Stimulated activated CD8-positive, alpha-beta memory T cell treated with anti-CD3 and anti-CD28 coated beads, Interleukin-7, amount 100 ng/mL, for 48 hours (primary cell): ENCODE measurements at regions not wholly inside any gene's neighbourhood (a gene's known extent, or its start where the extent isn't known, plus 50 kb on each side); places are given as distances from the start of the nearest gene placed in this dataset.

Experiments used
- DNase-seq, 2 donors: peaks; one replicate each; pipeline ENCODE4 v3.0.0-alpha.2; 2020; ENCODE audit warnings: low read depth in 1 of 2; ENCODE audit errors: extremely low read depth in 1 of 2

- DNase-seq, result no peak
These were observed 339.0 kb downstream of the CHRM3 start for GRCh38 chr1:239725371-239725770.

DNA sequence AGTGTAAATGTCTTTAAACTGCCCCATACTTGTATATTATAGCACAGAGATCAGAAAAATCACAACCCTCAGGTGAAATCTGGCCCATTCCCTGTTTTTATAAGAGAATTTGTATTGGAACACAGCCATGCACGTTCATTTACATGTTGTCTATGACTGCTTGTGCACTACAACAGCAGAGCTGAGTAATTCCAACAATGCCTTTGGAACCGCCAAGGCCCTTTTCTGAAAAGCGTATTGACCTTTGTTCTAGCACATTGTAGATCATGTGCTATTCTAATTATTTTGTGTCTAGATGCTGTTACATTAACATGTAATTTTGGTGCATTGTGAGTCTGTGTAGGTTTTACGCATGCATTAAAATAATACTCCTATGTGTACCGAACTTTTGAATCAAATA is 339.6 kb downstream of the CHRM3 start:
- no peak for DNase-seq

GRCh38 chr1:239730378-239730777 is 344.0 kb downstream of the CHRM3 start:
- no peak for DNase-seq

DNA sequence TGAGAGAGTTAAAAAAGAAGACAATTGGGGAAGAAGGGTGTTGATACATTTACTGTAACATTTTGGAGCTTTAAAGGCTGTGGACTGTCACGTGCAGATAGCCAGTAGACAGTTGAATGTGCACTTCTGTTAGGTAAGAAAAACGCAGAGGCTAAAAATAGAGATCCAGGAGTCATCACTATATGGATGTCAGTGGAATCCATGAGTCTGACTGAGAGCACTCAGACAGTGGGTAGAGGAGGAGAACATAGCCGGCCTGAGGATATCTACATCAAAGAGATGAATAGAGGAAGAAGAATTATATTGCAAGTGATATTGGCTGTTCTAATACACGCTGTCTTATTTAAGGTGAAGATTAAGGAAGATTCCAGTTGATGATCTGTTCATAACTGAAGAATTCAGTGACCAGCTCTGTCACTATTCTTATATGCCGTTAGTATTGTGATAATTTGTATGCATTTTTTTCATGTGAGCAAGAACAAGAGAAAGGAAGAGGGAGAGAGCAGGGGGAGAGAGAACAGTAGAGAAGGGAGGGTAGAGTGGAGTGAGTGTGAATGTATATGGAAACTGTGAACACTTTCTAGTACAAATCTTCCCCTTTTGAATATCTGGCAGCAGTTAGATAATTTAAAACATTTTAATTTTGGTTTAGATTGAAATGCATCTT is 344.8 kb downstream of the CHRM3 start:
- DNase-seq, result no peak

DNA sequence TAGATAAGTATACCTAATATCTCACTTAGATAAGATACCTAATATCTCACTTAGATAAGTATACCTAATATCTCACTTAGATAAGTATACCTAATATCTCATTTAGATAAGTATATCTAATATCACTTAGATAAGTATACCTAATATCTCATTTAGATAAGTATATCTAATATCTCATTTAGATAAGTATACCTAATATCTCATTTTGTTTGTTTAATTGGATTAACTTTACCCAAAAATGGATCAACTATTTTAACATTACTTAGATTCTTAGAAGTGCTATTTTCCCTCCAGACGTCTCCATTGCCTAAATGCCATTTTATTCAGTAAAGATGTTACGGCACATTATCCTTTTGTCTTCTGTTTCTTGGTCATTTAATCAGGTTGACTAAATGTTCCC is 346.4 kb downstream of the CHRM3 start:
- DNase-seq, result no peak

GRCh38 chr1:239733995-239734394 is 347.6 kb downstream of the CHRM3 start:
- no peak for DNase-seq

GRCh38 chr1:239735111-239735510 is 348.7 kb downstream of the CHRM3 start:
- DNase-seq, result no peak

GRCh38 chr1:239736479-239736878 is 350.1 kb downstream of the CHRM3 start:
- no peak for DNase-seq

DNA sequence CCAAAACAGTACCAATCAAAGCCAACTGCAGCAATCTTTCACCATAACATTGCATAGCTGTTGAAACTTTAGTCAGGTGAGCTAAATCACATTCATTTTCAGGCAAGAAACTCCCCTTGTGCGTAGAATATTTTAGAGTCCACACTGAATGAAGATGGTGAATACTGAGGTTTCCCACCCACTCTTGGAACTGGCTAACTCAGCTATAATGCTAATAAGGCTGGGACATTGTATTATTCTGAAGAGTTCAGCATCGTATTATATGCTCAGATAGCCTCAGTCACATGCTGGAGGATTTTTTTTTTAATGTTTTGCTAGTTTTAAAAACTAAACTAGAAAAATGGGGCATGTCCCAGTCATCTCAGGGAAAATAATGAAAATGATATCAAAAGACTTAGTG is 352.3 kb upstream of the FMN2 start:
- no peak for DNase-seq

DNA sequence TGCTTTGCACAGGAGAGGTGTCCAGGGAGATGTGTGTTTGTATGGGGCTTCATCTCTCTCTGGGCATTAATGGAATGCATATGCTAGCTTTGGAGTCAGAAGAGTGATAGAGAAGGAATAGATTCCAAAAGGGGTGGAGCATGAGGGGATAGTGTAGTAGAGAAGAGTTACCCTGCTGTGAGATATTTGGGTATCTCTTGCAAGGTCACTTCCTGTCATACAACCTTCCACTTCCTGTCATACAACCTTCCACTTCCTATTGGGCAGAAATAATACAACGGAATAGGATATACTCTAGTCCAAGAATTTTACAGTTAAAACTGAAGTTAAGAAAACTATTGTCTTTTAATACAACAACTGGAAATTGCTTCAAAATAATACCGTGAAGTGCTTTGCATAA is 351.8 kb upstream of the FMN2 start:
- DNase-seq, result no peak

DNA sequence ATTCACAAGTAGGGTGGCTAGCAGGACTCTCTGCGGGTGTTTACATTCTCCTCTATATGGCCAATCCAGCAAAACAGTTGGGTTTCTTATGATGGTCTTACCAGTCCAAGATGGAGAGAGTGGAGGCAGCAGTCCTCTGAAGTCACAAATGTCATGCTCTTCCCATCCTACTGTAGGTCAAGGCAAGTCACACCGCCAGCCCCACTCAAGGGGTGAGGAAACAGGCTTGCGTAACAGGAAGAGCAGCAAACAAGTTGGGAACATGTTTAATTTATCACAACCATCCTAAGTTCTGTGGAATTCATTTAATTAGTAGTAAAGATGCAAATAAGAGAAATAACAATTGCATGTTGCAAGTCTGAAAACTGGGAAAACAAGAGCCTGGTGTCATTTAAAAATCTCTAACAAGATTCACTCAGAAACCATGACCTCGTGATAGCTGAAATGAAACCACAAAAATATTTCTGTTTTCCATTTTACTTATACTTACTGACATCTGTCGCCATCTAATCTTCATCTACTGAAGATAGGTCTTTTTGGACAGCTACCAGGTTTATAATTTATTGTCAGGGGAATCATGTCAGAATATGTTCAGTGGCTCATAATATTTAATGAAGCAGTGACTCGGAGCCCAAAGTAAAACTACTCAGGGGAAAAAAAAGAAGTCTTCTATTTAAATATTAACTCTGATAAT is 349.1 kb upstream of the FMN2 start:
- no peak for DNase-seq

- DNase-seq, result no peak
These were observed 346.8 kb upstream of the FMN2 start for GRCh38 chr1:239744851-239745250.

- DNase-seq, result no peak
These were observed 336.4 kb upstream of the FMN2 start for GRCh38 chr1:239755107-239755912.

- no peak for DNase-seq
These were observed 334.0 kb upstream of the FMN2 start for GRCh38 chr1:239757716-239758115.

DNA sequence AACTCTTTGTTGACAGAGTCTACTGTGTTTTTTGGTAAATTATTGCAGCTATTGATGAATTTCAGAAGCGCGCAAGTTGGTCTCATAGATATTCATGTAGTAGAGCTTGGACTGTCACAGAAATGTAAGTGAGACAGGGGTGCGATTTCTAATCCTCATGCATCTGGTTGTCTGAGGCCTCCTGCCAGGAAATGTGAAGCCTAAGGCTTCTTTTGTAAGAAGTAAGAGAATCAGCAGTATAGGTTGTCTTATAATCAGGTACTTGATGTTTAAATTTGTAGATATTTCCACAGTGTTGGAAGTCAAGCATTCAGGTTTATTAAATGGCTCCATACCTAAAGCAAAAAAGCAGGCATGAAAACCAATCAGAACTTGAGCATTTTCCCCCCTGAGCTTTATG is 332.9 kb upstream of the FMN2 start:
- no peak for DNase-seq

GRCh38 chr1:239761509-239761908 is 330.2 kb upstream of the FMN2 start:
- no peak for DNase-seq

DNA sequence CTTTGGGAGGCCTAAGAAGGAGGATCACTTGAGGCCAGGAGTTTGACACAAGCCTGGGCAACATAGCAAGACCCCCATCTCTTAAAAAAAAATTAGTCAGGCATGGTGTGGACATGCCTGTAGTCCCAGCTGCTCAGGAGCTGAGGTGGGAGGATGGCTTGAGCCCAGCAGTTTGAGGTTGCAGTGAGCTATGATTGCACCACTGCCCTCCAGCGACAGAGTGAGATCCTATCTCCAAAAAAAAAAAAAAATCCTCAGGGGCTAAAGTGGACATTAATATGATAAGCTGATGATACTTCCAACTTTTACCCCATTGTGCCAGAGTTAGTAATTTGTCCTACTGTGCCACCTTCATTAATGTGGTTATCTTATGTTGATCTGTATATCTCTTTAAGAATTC is 327.8 kb upstream of the FMN2 start:
- DNase-seq, result no peak

DNA sequence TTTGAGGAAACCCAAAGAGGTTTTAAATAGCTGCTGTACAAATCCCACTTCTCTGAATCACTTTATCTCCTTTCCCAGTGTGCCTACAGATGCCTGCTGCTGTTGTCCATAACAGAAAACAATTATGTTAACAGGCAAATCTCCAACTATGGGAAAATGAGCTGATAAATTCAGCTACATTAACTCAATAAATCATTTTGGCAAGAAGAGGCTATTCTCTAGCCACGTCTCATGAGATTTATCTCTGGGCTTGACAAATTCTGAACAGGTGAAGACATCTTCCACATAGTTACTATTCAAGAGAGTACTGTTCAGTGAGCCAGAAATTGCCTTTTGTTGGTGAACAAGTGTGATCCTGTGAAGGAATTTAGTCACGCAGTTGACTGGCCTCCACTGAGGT is 327.1 kb upstream of the FMN2 start:
- no peak for DNase-seq

GRCh38 chr1:239765163-239765562 is 326.5 kb upstream of the FMN2 start:
- no peak for DNase-seq

- no peak for DNase-seq
These were observed 320.1 kb upstream of the FMN2 start for GRCh38 chr1:239771550-239771949.

DNA sequence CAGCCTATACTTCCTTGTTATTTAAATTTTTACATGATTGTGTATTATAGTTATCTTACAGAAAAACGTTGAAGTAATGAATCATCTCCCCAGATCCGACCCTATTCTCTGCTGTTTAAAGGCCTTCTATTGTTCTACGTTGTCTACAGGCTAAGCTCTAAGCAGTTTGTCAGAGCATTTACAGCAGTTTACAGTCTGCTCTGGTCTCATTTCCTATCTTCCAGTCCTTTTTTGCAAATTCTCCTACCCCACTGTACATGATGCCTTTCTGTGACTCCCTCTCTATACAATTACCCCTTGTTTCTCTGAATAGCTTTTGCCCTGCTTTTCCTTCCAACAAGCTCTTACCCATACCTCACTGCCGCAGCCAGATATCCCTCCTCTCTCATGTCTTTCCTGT is 319.2 kb upstream of the FMN2 start:
- DNase-seq, result no peak

DNA sequence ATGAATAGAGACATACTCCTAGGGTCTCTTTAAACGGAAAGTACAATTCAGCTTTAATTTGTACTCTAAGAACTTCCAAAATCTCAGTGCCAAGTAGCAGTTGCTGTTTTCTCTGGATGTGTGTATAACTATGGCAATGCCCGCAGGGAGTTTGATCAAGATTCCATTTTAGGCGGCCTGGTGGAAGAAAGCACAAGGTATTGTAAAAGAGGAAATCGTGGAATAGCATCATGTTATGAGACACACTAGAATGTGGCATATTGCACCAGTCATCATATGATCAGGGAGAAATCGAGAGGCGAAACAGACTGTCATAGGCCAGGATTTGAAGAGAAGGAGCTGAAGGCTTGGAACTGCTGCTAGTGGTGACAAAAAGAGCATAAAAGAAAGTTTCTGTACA is 316.2 kb upstream of the FMN2 start:
- no peak for DNase-seq
